Endodermal cell (in vitro differentiated cells): ENCODE measurements at regions not wholly inside any gene's neighbourhood (a gene's known extent, or its start where the extent isn't known, plus 50 kb on each side); places are given as distances from the start of the nearest gene placed in this dataset.

Experiments
- DNase-seq: peaks from one replicate; pipeline ENCODE4 v3.0.0-alpha.2; 2017
- H3K27ac ChIP-seq: 2 replicates; pipeline ENCODE4 v1.5.1; 2013; ENCODE audit warnings: mild to moderate bottlenecking, low read depth, low read length, moderate library complexity
- H3K27me3 ChIP-seq: 2 replicates; pipeline ENCODE4 v1.6.1; 2013; ENCODE audit warnings: mild to moderate bottlenecking, low read length, moderate library complexity; ENCODE audit not compliant: insufficient read depth, control insufficient read depth, poor library complexity, severe bottlenecking
- H3K36me3 ChIP-seq: 2 replicates; pipeline ENCODE4 v1.7.0; 2013; ENCODE audit warnings: mild to moderate bottlenecking, low read length, moderate library complexity; ENCODE audit not compliant: control insufficient read depth, insufficient read depth
- H3K4me1 ChIP-seq: one replicate; pipeline ENCODE4 v1.7.0; 2013; ENCODE audit warnings: low read length; ENCODE audit not compliant: control insufficient read depth, insufficient read depth
- H3K4me3 ChIP-seq: 2 replicates; pipeline ENCODE4 v1.5.1; 2013; ENCODE audit warnings: mild to moderate bottlenecking, low read length, moderate library complexity
- H3K9ac ChIP-seq: 2 replicates; pipeline ENCODE4 v1.6.1; 2013; ENCODE audit warnings: mild to moderate bottlenecking, low read length, moderate library complexity; ENCODE audit not compliant: poor library complexity, severe bottlenecking; ENCODE audit errors: extremely low read depth
- H3K9me3 ChIP-seq: 2 replicates; pipeline ENCODE4 v1.6.1; 2013; ENCODE audit warnings: mild to moderate bottlenecking, low read length, moderate library complexity; ENCODE audit not compliant: control insufficient read depth
- H3K27ac Mint-ChIP-seq: 2 replicates; pipeline ENCODE4 v1.8.0; 2020; ENCODE audit warnings: mixed read lengths
- H3K27me3 Mint-ChIP-seq: 2 replicates; pipeline ENCODE4 v1.8.0; 2021; ENCODE audit warnings: mild to moderate bottlenecking, mixed read lengths; ENCODE audit not compliant: insufficient read depth
- H3K36me3 Mint-ChIP-seq: 2 replicates; pipeline ENCODE4 v1.8.0; 2020; ENCODE audit warnings: low read depth, mixed read lengths
- H3K4me1 Mint-ChIP-seq: 2 replicates; pipeline ENCODE4 v1.8.0; 2020; ENCODE audit warnings: mixed read lengths
- H3K4me3 Mint-ChIP-seq: 2 replicates; pipeline ENCODE4 v1.8.0; 2020; ENCODE audit warnings: mild to moderate bottlenecking, moderate library complexity, mixed read lengths
- H3K9me3 Mint-ChIP-seq: 2 replicates; pipeline ENCODE4 v1.8.0; 2020; ENCODE audit warnings: mild to moderate bottlenecking, mixed read lengths
- WGBS, 2 experiments: methylation state at CpG; one replicate each; pipeline versions ENCODE4 v1.1.5 to v1.1.7; 2013; ENCODE audit warnings: missing lambda C conversion rate in 2 of 2, mixed read lengths in 1 of 2; ENCODE audit not compliant: insufficient coverage in 1 of 2, insufficient read length in 1 of 2; 5-methylcytosine and 5-hydroxymethylcytosine counted together
- TF ChIP-seq, protein P1 (sequence below): fragments of 200-600 bp; sonication (generic); conservative IDR thresholded peaks from 2 replicates; pipeline ENCODE4 v1.5.0; 2021; ENCODE audit warnings: antibody characterized with exemption, mild to moderate bottlenecking

DNA sequence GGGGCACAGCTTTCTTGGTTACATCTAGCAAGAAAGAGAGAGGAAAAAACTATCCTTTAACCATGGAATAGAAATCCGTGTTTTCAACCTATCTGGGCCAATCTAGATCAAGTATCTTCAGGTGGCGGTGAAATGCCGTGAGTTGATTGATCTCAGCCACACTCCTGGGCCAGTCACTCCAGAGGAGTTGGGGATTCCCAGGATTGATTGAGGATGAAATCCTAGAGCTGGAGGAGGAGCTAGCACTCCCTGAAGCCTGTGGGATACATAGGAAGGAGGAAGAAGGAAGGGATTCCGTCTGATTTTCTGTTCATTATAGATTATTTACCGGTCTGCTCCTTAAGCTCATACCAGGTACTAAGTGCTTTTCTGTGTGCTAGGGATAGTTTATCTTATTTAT lies 106.3 kb upstream of the ARID2 start:
- H3K9me3 Mint-ChIP-seq, result no peaks in the 10 kb centered on the region
- no peaks in the 10 kb centered on the region for H3K4me1 ChIP-seq
- no peak overlapping the region for H3K27ac Mint-ChIP-seq
- H3K9me3 ChIP-seq, result no peaks in the 10 kb centered on the region
- peaks cover 10% of the 10 kb centered on the region for H3K27me3 ChIP-seq
- H3K36me3 Mint-ChIP-seq, result no peaks in the 10 kb centered on the region
- H3K36me3 ChIP-seq, result no peaks in the 10 kb centered on the region
- 96 to 100% methylated on average over 2 to 4 of the region's 5 CpGs for WGBS, 2 experiments
- no peak for DNase-seq
- TF ChIP-seq, protein P1, sequence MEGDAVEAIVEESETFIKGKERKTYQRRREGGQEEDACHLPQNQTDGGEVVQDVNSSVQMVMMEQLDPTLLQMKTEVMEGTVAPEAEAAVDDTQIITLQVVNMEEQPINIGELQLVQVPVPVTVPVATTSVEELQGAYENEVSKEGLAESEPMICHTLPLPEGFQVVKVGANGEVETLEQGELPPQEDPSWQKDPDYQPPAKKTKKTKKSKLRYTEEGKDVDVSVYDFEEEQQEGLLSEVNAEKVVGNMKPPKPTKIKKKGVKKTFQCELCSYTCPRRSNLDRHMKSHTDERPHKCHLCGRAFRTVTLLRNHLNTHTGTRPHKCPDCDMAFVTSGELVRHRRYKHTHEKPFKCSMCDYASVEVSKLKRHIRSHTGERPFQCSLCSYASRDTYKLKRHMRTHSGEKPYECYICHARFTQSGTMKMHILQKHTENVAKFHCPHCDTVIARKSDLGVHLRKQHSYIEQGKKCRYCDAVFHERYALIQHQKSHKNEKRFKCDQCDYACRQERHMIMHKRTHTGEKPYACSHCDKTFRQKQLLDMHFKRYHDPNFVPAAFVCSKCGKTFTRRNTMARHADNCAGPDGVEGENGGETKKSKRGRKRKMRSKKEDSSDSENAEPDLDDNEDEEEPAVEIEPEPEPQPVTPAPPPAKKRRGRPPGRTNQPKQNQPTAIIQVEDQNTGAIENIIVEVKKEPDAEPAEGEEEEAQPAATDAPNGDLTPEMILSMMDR, result no peak
- no peak overlapping the region for H3K27ac ChIP-seq
- no peak overlapping the region for H3K4me3 Mint-ChIP-seq
- H3K4me3 ChIP-seq, result no peak overlapping the region
- H3K4me1 Mint-ChIP-seq, result peaks cover 2% of the 10 kb centered on the region
- H3K9ac ChIP-seq, result no peak overlapping the region
- no peaks in the 10 kb centered on the region for H3K27me3 Mint-ChIP-seq

DNA sequence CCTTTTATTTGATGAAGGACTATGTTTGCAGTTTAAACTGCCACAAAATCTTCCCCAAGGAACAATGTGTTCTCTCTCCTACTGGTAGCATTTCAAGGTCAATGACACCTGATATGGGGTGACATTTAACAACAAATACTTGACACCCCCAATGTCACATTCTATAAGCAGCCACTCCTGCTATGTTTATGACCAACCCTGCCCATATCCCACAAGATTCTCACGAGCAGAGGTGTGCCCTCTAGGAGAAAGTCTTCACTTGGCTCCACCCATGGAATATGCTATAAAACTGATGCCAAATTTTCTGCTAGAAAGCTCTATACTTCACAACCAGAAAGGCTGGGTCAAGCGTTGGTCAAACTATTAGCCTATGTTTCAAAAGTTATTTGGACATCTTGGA lies 105.6 kb upstream of the ARID2 start:
- TF ChIP-seq, protein P1, result no peak
- WGBS, 2 experiments, result 94 to 100% methylated on average over 1 to 2 of the region's 2 CpGs

DNA sequence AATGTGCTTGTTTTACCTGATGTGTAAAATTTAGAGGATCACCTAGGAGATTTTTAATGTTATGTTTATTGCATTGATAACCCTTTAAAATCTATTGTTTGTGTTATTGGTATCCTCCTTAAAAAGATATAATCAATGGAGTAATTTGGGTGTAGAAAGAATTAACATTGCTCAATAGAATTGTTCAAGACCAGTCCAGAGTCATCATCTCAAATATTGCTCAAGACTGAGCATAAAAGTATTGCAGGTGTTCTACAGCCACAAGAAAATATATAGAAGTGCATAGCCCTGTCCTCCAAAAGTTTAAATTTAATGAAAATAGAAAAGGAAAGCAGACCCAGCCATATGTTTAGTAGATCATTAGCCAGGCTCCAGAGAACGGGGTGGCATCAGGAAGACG lies 102.5 kb upstream of the ARID2 start:
- H3K9me3 ChIP-seq, result no peaks in the 10 kb centered on the region
- no peak overlapping the region for H3K27ac ChIP-seq
- Mint-ChIP-seq H3K4me3 (no peak overlapping the region), H3K4me1 (peaks cover 2% of the 10 kb centered on the region), H3K27me3 (peaks cover 10% of the 10 kb centered on the region), H3K9me3 (no peaks in the 10 kb centered on the region), H3K36me3 (no peaks in the 10 kb centered on the region), H3K27ac (no peak overlapping the region)
- TF ChIP-seq, protein P1, result no peak
- WGBS, 2 experiments, result 86 to 96% methylated on average over 2 of the region's 2 CpGs
- no peaks in the 10 kb centered on the region for H3K36me3 ChIP-seq
- DNase-seq, result no peak
- H3K9ac ChIP-seq, result no peak overlapping the region
- H3K4me3 ChIP-seq, result no peak overlapping the region
- H3K4me1 ChIP-seq, result no peaks in the 10 kb centered on the region
- H3K27me3 ChIP-seq, result peaks cover 24% of the 10 kb centered on the region

More for the DNA sequence above, 105.6 kb upstream of the ARID2 start:
- Mint-ChIP-seq H3K36me3 (no peaks in the 10 kb centered on the region), H3K27me3 (no peaks in the 10 kb centered on the region), H3K4me1 (peaks cover 2% of the 10 kb centered on the region), H3K4me3 (no peak overlapping the region), H3K9me3 (no peaks in the 10 kb centered on the region), H3K27ac (no peak overlapping the region)
- DNase-seq, result no peak
- H3K4me1 ChIP-seq, result no peaks in the 10 kb centered on the region
- no peaks in the 10 kb centered on the region for H3K9me3 ChIP-seq
- no peak overlapping the region for H3K27ac ChIP-seq
- peaks cover 10% of the 10 kb centered on the region for H3K27me3 ChIP-seq
- no peaks in the 10 kb centered on the region for H3K36me3 ChIP-seq
- no peak overlapping the region for H3K4me3 ChIP-seq
- no peak overlapping the region for H3K9ac ChIP-seq
